PC-3 (cell line): ENCODE measurements at regions not wholly inside any gene's neighbourhood (a gene's known extent, or its start where the extent isn't known, plus 50 kb on each side); places are given as distances from the start of the nearest gene placed in this dataset.

Experiments used
- ATAC-seq: fragments of 200-7000 bp; cut with Tn5 transposase; 2 replicates; pipeline ENCODE4 v1.9.1; 2020; ENCODE audit warnings: mild to moderate bottlenecking, moderate library complexity
- BruUV-seq: library from RNA; stranded (reverse); fragments of 400-500 nt; replicated peaks from 2 replicates; lab custom pipeline; 2021; lab: Mats Ljungman, UMichigan
- CTCF ChIA-PET: fragments of 300-600 bp; sonication (Branson Sonifier 250); formaldehyde crosslinking; loops from one replicate; lab custom pipeline; 2022; ENCODE audit warnings: antibody characterized with exemption; lab: Charles Lee
- POLR2A ChIA-PET: fragments of 300-600 bp; sonication (Branson Sonifier 250); formaldehyde crosslinking; loops from one replicate; lab custom pipeline; 2022; ENCODE audit warnings: antibody characterized with exemption; ENCODE audit not compliant: unreplicated experiment; lab: Charles Lee
- DNase-seq: peaks from one replicate; pipeline ENCODE4 v3.0.0-alpha.2; 2015
- H2AFZ ChIP-seq: fragments of 300-600 bp; sonication (generic); 2 replicates; pipeline ENCODE4 v1.6.0; 2016; ENCODE audit warnings: antibody characterized with exemption, low read length
- H3F3A ChIP-seq: fragments of 300-600 bp; sonication (generic); one replicate; pipeline ENCODE4 v1.6.0; 2017; ENCODE audit warnings: antibody characterized with exemption, low read length, control low read depth, mild to moderate bottlenecking; ENCODE audit not compliant: unreplicated experiment
- H3K27ac ChIP-seq: fragments of 300-600 bp; sonication (generic); 2 replicates; pipeline ENCODE4 v1.5.1; 2016; ENCODE audit warnings: mild to moderate bottlenecking, low read length
- H3K27me3 ChIP-seq: fragments of 300-600 bp; sonication (generic); 2 replicates; pipeline ENCODE4 v1.6.1; 2016; ENCODE audit warnings: low read length, mixed read lengths
- H3K36me3 ChIP-seq: fragments of 300-600 bp; sonication (generic); 2 replicates; pipeline ENCODE4 v1.6.1; 2016; ENCODE audit warnings: low read depth, mixed run types, low read length, mixed read lengths
- H3K4me1 ChIP-seq: fragments of 300-600 bp; sonication (generic); 2 replicates; pipeline ENCODE4 v1.5.1; 2016; ENCODE audit warnings: low read length; ENCODE audit not compliant: insufficient read depth
- H3K4me2 ChIP-seq: fragments of 300-600 bp; sonication (generic); 2 replicates; pipeline ENCODE4 v1.6.0; 2016; ENCODE audit warnings: low read length
- H3K4me3 ChIP-seq: fragments of 300-600 bp; sonication (generic); 2 replicates; pipeline ENCODE4 v1.5.1; 2016; ENCODE audit warnings: mild to moderate bottlenecking, low read length, mixed read lengths
- H3K79me2 ChIP-seq: fragments of 300-600 bp; sonication (generic); 2 replicates; pipeline ENCODE4 v1.6.1; 2017; ENCODE audit warnings: low read length, mixed read lengths
- H3K9ac ChIP-seq: fragments of 300-600 bp; sonication (generic); 2 replicates; pipeline ENCODE4 v1.6.0; 2016; ENCODE audit warnings: mild to moderate bottlenecking, low read length
- H3K9me2 ChIP-seq: fragments of 300-600 bp; sonication (generic); replicated peaks from 2 replicates; pipeline ENCODE4 v1.6.1; 2016; ENCODE audit warnings: mixed run types, low read length, mixed read lengths
- H3K9me3 ChIP-seq: fragments of 300-600 bp; sonication (generic); 2 replicates; pipeline ENCODE4 v1.6.1; 2016; ENCODE audit warnings: low read length, mixed read lengths
- H4K20me1 ChIP-seq: fragments of 300-600 bp; sonication (generic); 2 replicates; pipeline ENCODE4 v1.6.1; 2016; ENCODE audit warnings: low read length, mixed read lengths
- CTCF ChIP-seq: fragments of 300-600 bp; sonication (generic); conservative IDR thresholded peaks from 2 replicates; pipeline ENCODE4 v1.5.1; 2017; ENCODE audit warnings: antibody characterized with exemption, low read depth, mild to moderate bottlenecking, low read length
- EZH2 ChIP-seq: fragments of 300-600 bp; sonication (generic); IDR thresholded peaks from one replicate; pipeline ENCODE4 v1.6.1; 2017; ENCODE audit warnings: antibody characterized with exemption, mild to moderate bottlenecking, low read length; ENCODE audit not compliant: unreplicated experiment
- EZH2phosphoT487 ChIP-seq: fragments of 300-600 bp; sonication (generic); IDR thresholded peaks from 2 replicates; pipeline ENCODE4 v1.6.1; 2018; ENCODE audit warnings: mild to moderate bottlenecking, antibody characterized with exemption, low read length, borderline replicate concordance
- intact Hi-C: fragments of 100-400 bp; cut with micrococcal nuclease; formaldehyde crosslinking; loops from 2 replicates; pipeline ENCODE4 v1.9.0; 2023

- Histone ChIP-seq H3K4me1 (no peaks in the 10 kb centered on the region), H3K9me2 (no peaks in the 10 kb centered on the region), H3K27ac (no peak overlapping the region), H3K4me2 (no peak overlapping the region), H3F3A (no peaks in the 10 kb centered on the region), H4K20me1 (no peaks in the 10 kb centered on the region), H3K9me3 (peaks cover 24% of the 10 kb centered on the region), H3K36me3 (no peaks in the 10 kb centered on the region), H3K79me2 (no peaks in the 10 kb centered on the region), H2AFZ (no peak overlapping the region), H3K9ac (no peak overlapping the region), H3K27me3 (no peaks in the 10 kb centered on the region), H3K4me3 (no peak overlapping the region)
- TF ChIP-seq EZH2phosphoT487 (no peak), EZH2 (no peak), CTCF (no peak)
- no TSS peak for BruUV-seq
- ChIA-PET POLR2A (no interaction called here), CTCF (no interaction called here)
- DNase-seq (no peak), ATAC-seq (no peak)
- intact Hi-C loops, result no loop called here
Measured at GRCh38 chr17:52759864-52760263, 601.4 kb upstream of the CA10 start.

GRCh38 chr17:52758481-52758880, 600.0 kb upstream of the CA10 start:
- H3K4me3 ChIP-seq, result no peak overlapping the region
- no peak overlapping the region for H2AFZ ChIP-seq
- intact Hi-C loops, result no loop called here
- TF ChIP-seq CTCF, result no peak
- TF ChIP-seq EZH2phosphoT487, result no peak
- no peak for TF ChIP-seq EZH2
- H3K27me3 ChIP-seq, result no peaks in the 10 kb centered on the region
- ChIA-PET CTCF (no interaction called here), POLR2A (no interaction called here)
- no peaks in the 10 kb centered on the region for H3F3A ChIP-seq
- no peaks in the 10 kb centered on the region for H4K20me1 ChIP-seq
- H3K79me2 ChIP-seq, result no peaks in the 10 kb centered on the region
- DNase-seq (no peak), ATAC-seq (no peak)
- H3K9me2 ChIP-seq, result no peaks in the 10 kb centered on the region
- H3K4me1 ChIP-seq, result no peaks in the 10 kb centered on the region
- no peak overlapping the region for H3K27ac ChIP-seq
- H3K9ac ChIP-seq, result no peak overlapping the region
- H3K9me3 ChIP-seq, result peaks cover 23% of the 10 kb centered on the region
- no peaks in the 10 kb centered on the region for H3K36me3 ChIP-seq
- BruUV-seq, result no TSS peak
- H3K4me2 ChIP-seq, result no peak overlapping the region

- TF ChIP-seq CTCF (no peak), EZH2 (no peak), EZH2phosphoT487 (no peak)
- Histone ChIP-seq H3K9ac (no peak overlapping the region), H3F3A (no peaks in the 10 kb centered on the region), H3K79me2 (no peaks in the 10 kb centered on the region), H3K36me3 (no peaks in the 10 kb centered on the region), H3K4me3 (no peak overlapping the region), H3K4me1 (no peaks in the 10 kb centered on the region), H3K4me2 (no peak overlapping the region), H2AFZ (no peak overlapping the region), H3K9me2 (no peaks in the 10 kb centered on the region), H3K9me3 (peaks cover 35% of the 10 kb centered on the region), H3K27me3 (no peaks in the 10 kb centered on the region), H4K20me1 (no peaks in the 10 kb centered on the region), H3K27ac (no peak overlapping the region)
- ChIA-PET CTCF (no interaction called here), POLR2A (no interaction called here)
- ATAC-seq (no peak), DNase-seq (no peak)
- intact Hi-C loops, result no loop called here
- no TSS peak for BruUV-seq
Measured at GRCh38 chr17:52756746-52757145, 598.2 kb upstream of the CA10 start.
